Left ventricle myocardium inferior (tissue), 1 donor: ENCODE measurements at regions not wholly inside any gene's neighbourhood (a gene's known extent, or its start where the extent isn't known, plus 50 kb on each side); places are given as distances from the start of the nearest gene placed in this dataset.

Experiments used
- DNase-seq: peaks from one replicate; pipeline ENCODE4 v3.0.0-alpha.2; 2020
- H3K27ac ChIP-seq: fragments of 200-600 bp; replicated peaks from 2 replicates; pipeline ENCODE4 v1.8.0; 2021
- H3K27me3 ChIP-seq: fragments of 200-600 bp; 2 replicates; pipeline ENCODE4 v1.8.0; 2021; ENCODE audit warnings: low read depth
- H3K36me3 ChIP-seq: fragments of 200-600 bp; 2 replicates; pipeline ENCODE4 v1.8.0; 2021
- H3K4me1 ChIP-seq: fragments of 200-600 bp; 2 replicates; pipeline ENCODE4 v1.8.0; 2021
- H3K4me3 ChIP-seq: fragments of 200-600 bp; 2 replicates; pipeline ENCODE4 v1.8.0; 2021; ENCODE audit warnings: mild to moderate bottlenecking, moderate library complexity
- H3K9me3 ChIP-seq: fragments of 200-600 bp; replicated peaks from 2 replicates; pipeline ENCODE4 v1.8.0; 2021
- intact Hi-C: fragments of 100-400 bp; cut with micrococcal nuclease; formaldehyde crosslinking; loops from one replicate; pipeline ENCODE4 v1.11.0; 2022
- TF ChIP-seq, protein P1 (sequence below): fragments of 200-600 bp; IDR thresholded peaks from 2 replicates; pipeline ENCODE4 v1.8.0; 2021; ENCODE audit warnings: antibody characterized with exemption, mild to moderate bottlenecking, borderline replicate concordance
- donor health status: DM: no; HTN: yes; CAD: no; lungs with severe emphysema.

GRCh38 chr2:2744958-2745715, 414.1 kb upstream of the MYT1L start:
- H3K9me3 ChIP-seq: no peaks in the 10 kb centered on the region
- H3K27ac ChIP-seq: no peak overlapping the region
- TF ChIP-seq, protein P1, sequence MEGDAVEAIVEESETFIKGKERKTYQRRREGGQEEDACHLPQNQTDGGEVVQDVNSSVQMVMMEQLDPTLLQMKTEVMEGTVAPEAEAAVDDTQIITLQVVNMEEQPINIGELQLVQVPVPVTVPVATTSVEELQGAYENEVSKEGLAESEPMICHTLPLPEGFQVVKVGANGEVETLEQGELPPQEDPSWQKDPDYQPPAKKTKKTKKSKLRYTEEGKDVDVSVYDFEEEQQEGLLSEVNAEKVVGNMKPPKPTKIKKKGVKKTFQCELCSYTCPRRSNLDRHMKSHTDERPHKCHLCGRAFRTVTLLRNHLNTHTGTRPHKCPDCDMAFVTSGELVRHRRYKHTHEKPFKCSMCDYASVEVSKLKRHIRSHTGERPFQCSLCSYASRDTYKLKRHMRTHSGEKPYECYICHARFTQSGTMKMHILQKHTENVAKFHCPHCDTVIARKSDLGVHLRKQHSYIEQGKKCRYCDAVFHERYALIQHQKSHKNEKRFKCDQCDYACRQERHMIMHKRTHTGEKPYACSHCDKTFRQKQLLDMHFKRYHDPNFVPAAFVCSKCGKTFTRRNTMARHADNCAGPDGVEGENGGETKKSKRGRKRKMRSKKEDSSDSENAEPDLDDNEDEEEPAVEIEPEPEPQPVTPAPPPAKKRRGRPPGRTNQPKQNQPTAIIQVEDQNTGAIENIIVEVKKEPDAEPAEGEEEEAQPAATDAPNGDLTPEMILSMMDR: no peak
- intact Hi-C loops: no loop called here
- H3K36me3 ChIP-seq: no peaks in the 10 kb centered on the region
- no peak overlapping the region for H3K4me3 ChIP-seq
- H3K4me1 ChIP-seq: no peaks in the 10 kb centered on the region
- no peaks in the 10 kb centered on the region for H3K27me3 ChIP-seq
- no peak for DNase-seq

DNA sequence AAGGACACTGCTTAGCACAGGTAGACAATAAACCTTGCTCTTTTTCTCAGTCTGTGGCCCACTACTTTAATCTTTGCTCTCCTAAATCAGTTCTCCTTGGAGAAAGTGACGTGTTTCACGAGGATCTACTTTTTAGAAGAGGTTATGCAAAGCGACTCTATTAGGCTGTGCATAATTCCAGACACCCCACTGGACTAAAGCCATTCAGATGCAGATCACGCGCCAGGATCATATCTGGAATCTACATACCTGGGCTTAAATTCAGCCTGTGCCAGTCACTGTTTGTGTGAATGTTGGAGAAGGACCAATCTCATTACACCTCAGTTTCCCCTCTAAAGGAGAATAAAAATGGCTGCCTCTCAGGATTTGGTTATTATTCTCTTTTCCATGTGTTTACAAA, 413.0 kb upstream of the MYT1L start:
- H3K9me3 ChIP-seq: no peaks in the 10 kb centered on the region

DNA sequence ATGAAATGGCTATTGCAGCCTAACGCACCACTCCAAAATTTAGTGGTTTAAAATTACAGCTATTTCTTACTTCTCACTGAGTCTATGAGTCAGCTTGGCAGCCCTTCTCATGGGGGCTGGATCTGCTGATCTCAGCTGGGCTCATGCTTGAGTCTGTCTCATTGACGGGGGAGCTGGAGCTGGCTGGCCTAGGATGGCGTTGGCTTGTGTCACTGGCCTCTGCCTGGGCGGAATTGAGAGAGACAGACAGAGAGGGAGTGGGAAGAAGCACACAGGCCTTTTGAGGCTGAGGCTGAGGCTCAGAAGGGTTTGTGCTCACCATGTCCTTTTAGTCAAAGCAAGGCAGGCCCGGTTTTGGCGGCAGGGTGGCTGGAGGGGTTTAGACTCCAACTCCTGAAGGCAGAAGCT, 412.1 kb upstream of the MYT1L start:
- Histone ChIP-seq H3K9me3 (no peaks in the 10 kb centered on the region), H3K27me3 (no peaks in the 10 kb centered on the region), H3K4me3 (no peak overlapping the region), H3K4me1 (no peaks in the 10 kb centered on the region), H3K27ac (no peak overlapping the region), H3K36me3 (no peaks in the 10 kb centered on the region)
- DNase-seq: peak; percentile 68
- TF ChIP-seq, protein P1: no peak
- intact Hi-C loops: no loop called here

More for the DNA sequence above, 413.0 kb upstream of the MYT1L start:
- no peak overlapping the region for H3K27ac ChIP-seq
- intact Hi-C loops: no loop called here
- TF ChIP-seq, protein P1: no peak
- H3K27me3 ChIP-seq: no peaks in the 10 kb centered on the region
- no peak overlapping the region for H3K4me3 ChIP-seq
- no peak for DNase-seq
- H3K4me1 ChIP-seq: no peaks in the 10 kb centered on the region
- H3K36me3 ChIP-seq: no peaks in the 10 kb centered on the region

DNA sequence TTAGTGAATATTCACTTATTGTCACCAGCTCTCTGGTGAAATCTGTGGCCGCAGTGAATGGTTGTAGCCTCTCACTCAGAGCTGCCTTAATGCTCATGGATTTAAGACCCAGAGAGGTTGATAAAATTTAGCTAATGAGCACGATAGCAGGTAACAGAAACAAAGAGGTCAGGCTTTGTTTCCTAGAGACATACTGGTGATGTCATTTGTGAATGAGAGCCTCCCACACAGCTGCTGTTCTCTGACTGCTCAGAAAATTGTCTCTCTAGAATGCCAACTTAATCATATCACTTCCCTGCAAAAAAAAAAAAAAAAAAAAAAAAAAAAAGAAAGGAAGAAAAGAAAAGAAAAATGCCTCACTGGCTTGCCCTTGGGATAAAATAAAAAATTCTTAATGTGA, 411.7 kb upstream of the MYT1L start:
- no peak for DNase-seq
- Histone ChIP-seq H3K9me3 (no peaks in the 10 kb centered on the region), H3K27me3 (no peaks in the 10 kb centered on the region), H3K36me3 (no peaks in the 10 kb centered on the region), H3K27ac (no peak overlapping the region), H3K4me1 (no peaks in the 10 kb centered on the region), H3K4me3 (no peak overlapping the region)
- TF ChIP-seq, protein P1: no peak
- intact Hi-C loops: no loop called here

GRCh38 chr2:2740238-2740775, 409.2 kb upstream of the MYT1L start:
- Histone ChIP-seq H3K27ac (no peak overlapping the region), H3K27me3 (peaks cover under 1% of the 10 kb centered on the region), H3K36me3 (no peaks in the 10 kb centered on the region), H3K4me1 (no peaks in the 10 kb centered on the region), H3K9me3 (no peaks in the 10 kb centered on the region), H3K4me3 (no peak overlapping the region)
- intact Hi-C loops: no loop called here
- DNase-seq: no peak
- TF ChIP-seq, protein P1: no peak
